OCI-LY1 (cell line): ENCODE measurements at regions not wholly inside any gene's neighbourhood (a gene's known extent, or its start where the extent isn't known, plus 50 kb on each side); places are given as distances from the start of the nearest gene placed in this dataset.

ENCODE experiments used
- CTCF ChIP-seq: fragments of 200-600 bp; sonication (generic), shearing (Covaris generic); IDR thresholded peaks from 2 replicates; pipeline ENCODE4 v1.5.1; 2017; ENCODE audit warnings: mild to moderate bottlenecking, antibody characterized with exemption, low read length, moderate library complexity, mixed read lengths
- EZH2 ChIP-seq: fragments of 200-600 bp; sonication (generic), shearing (Covaris generic); IDR thresholded peaks from 2 replicates; pipeline ENCODE4 v1.8.0; 2017; ENCODE audit warnings: borderline replicate concordance, mixed run types, mild to moderate bottlenecking, antibody characterized with exemption, low read length, moderate library complexity, mixed read lengths

GRCh38 chr1:29630756-29631155, 394.4 kb downstream of the PTPRU start:
- TF ChIP-seq CTCF: no peak
- no peak for TF ChIP-seq EZH2
